Right ventricle myocardium inferior (tissue), 1 donor: ENCODE measurements at regions not wholly inside any gene's neighbourhood (a gene's known extent, or its start where the extent isn't known, plus 50 kb on each side); places are given as distances from the start of the nearest gene placed in this dataset.
"Not testable (repeated sequence)": the region's sequence is repeated elsewhere in the genome, so short reads cannot be mapped to it uniquely, and the experiment has no call there.

Experiments used
- ATAC-seq: fragments of 200-7000 bp; cut with Tn5 transposase; one replicate; pipeline ENCODE4 v1.9.1; 2020; ENCODE audit warnings: mild to moderate bottlenecking, moderate library complexity
- DNase-seq: peaks from one replicate; pipeline ENCODE4 v3.0.0; 2021; ENCODE audit errors: missing footprints
- intact Hi-C: fragments of 100-400 bp; cut with DNase I; formaldehyde crosslinking; loops from one replicate; pipeline ENCODE4 v1.11.0; 2022
- donor health status: DM: no; HTN: yes; CAD: no; lungs with severe emphysema.

- DNase-seq, intact Hi-C loops: not testable (repeated sequence)
- peak; percentile 59 for ATAC-seq
Observed at GRCh38 chr20:33939031-33939430, 54.7 kb upstream of the RALY start.

GRCh38 chr20:33940666-33941065 is 53.0 kb upstream of the RALY start:
- intact Hi-C loops = no loop called here
- no peak for ATAC-seq
- no peak for DNase-seq
